Left ventricle myocardium inferior (tissue), 1 donor: ENCODE measurements at regions not wholly inside any gene's neighbourhood (a gene's known extent, or its start where the extent isn't known, plus 50 kb on each side); places are given as distances from the start of the nearest gene placed in this dataset.

Source experiments
- DNase-seq: peaks from one replicate; pipeline ENCODE4 v3.0.0-alpha.2; 2020
- H3K27ac ChIP-seq: fragments of 200-600 bp; replicated peaks from 2 replicates; pipeline ENCODE4 v1.8.0; 2021
- H3K27me3 ChIP-seq: fragments of 200-600 bp; 2 replicates; pipeline ENCODE4 v1.8.0; 2021; ENCODE audit warnings: low read depth
- H3K36me3 ChIP-seq: fragments of 200-600 bp; 2 replicates; pipeline ENCODE4 v1.8.0; 2021
- H3K4me1 ChIP-seq: fragments of 200-600 bp; 2 replicates; pipeline ENCODE4 v1.8.0; 2021
- H3K4me3 ChIP-seq: fragments of 200-600 bp; 2 replicates; pipeline ENCODE4 v1.8.0; 2021; ENCODE audit warnings: mild to moderate bottlenecking, moderate library complexity
- H3K9me3 ChIP-seq: fragments of 200-600 bp; replicated peaks from 2 replicates; pipeline ENCODE4 v1.8.0; 2021
- CTCF ChIP-seq: fragments of 200-600 bp; IDR thresholded peaks from 2 replicates; pipeline ENCODE4 v1.8.0; 2021; ENCODE audit warnings: antibody characterized with exemption, mild to moderate bottlenecking, borderline replicate concordance
- intact Hi-C: fragments of 100-400 bp; cut with micrococcal nuclease; formaldehyde crosslinking; loops from one replicate; pipeline ENCODE4 v1.11.0; 2022
- donor health status: DM: no; HTN: yes; CAD: no; lungs with severe emphysema.

- no peak for DNase-seq
- TF ChIP-seq CTCF = no peak
- H3K4me3 ChIP-seq = no peak overlapping the region
- no peaks in the 10 kb centered on the region for H3K36me3 ChIP-seq
- H3K9me3 ChIP-seq = peaks cover 9% of the 10 kb centered on the region
- H3K4me1 ChIP-seq = no peaks in the 10 kb centered on the region
- H3K27ac ChIP-seq = no peak overlapping the region
- intact Hi-C loops = no loop called here
- H3K27me3 ChIP-seq = peaks cover 25% of the 10 kb centered on the region
Measured at GRCh38 chr12:114302606-114303315, 103.2 kb downstream of the TBX5 start.

- intact Hi-C loops = no loop called here
- peaks cover 9% of the 10 kb centered on the region for H3K9me3 ChIP-seq
- H3K4me1 ChIP-seq = no peaks in the 10 kb centered on the region
- no peak overlapping the region for H3K27ac ChIP-seq
- peaks cover 25% of the 10 kb centered on the region for H3K27me3 ChIP-seq
- no peak overlapping the region for H3K4me3 ChIP-seq
- TF ChIP-seq CTCF = no peak
- DNase-seq = no peak
- H3K36me3 ChIP-seq = no peaks in the 10 kb centered on the region
Measured at GRCh38 chr12:114302117-114302516, 103.8 kb downstream of the TBX5 start.

- intact Hi-C loops = no loop called here
Measured at GRCh38 chr12:114294303-114294685, 111.7 kb downstream of the TBX5 start.

GRCh38 chr12:114293571-114294302 lies 112.2 kb downstream of the TBX5 start:
- no peak overlapping the region for H3K4me3 ChIP-seq
- intact Hi-C loops = no loop called here

More at GRCh38 chr12:114294303-114294685, 111.7 kb downstream of the TBX5 start:
- no peaks in the 10 kb centered on the region for H3K4me1 ChIP-seq
- H3K9me3 ChIP-seq = peaks cover 14% of the 10 kb centered on the region
- H3K36me3 ChIP-seq = no peaks in the 10 kb centered on the region
- H3K27me3 ChIP-seq = peaks cover 3% of the 10 kb centered on the region
- H3K27ac ChIP-seq = no peak overlapping the region
- no peak for DNase-seq
- H3K4me3 ChIP-seq = no peak overlapping the region
- no peak for TF ChIP-seq CTCF

GRCh38 chr12:114293073-114293472 lies 112.9 kb downstream of the TBX5 start:
- peaks cover 14% of the 10 kb centered on the region for H3K9me3 ChIP-seq
- no peaks in the 10 kb centered on the region for H3K4me1 ChIP-seq
- peaks cover 11% of the 10 kb centered on the region for H3K27me3 ChIP-seq
- H3K4me3 ChIP-seq = no peak overlapping the region
- H3K27ac ChIP-seq = no peak overlapping the region
- intact Hi-C loops = no loop called here
- DNase-seq = no peak
- TF ChIP-seq CTCF = no peak
- no peaks in the 10 kb centered on the region for H3K36me3 ChIP-seq

More at GRCh38 chr12:114293571-114294302, 112.2 kb downstream of the TBX5 start:
- no peaks in the 10 kb centered on the region for H3K36me3 ChIP-seq
- H3K27ac ChIP-seq = no peak overlapping the region
- no peak for TF ChIP-seq CTCF
- H3K4me1 ChIP-seq = no peaks in the 10 kb centered on the region
- peaks cover 4% of the 10 kb centered on the region for H3K27me3 ChIP-seq
- H3K9me3 ChIP-seq = peaks cover 14% of the 10 kb centered on the region
- no peak for DNase-seq
